Thyroid gland (tissue), 4 donors: ENCODE measurements at regions not wholly inside any gene's neighbourhood (a gene's known extent, or its start where the extent isn't known, plus 50 kb on each side); places are given as distances from the start of the nearest gene placed in this dataset.

ENCODE experiments used
- POLR2A ChIP-seq, 2 donors: fragments of 450-650 bp; IDR thresholded peaks; one replicate each; pipeline ENCODE4 v1.6.1; 2017; ENCODE audit warnings: antibody characterized with exemption in 2 of 2, mild to moderate bottlenecking in 2 of 2, moderate library complexity in 1 of 2
- TF ChIP-seq, protein P1 (sequence below), 6 experiments: fragments of 200-600 bp in 3 of 6; fragments of 450-650 bp in 3 of 6; sonication (generic) in 3 of 6; IDR thresholded peaks; one replicate each; pipeline ENCODE4 v1.5.1; 2016 to 2019; ENCODE audit warnings: antibody characterized with exemption in 6 of 6, mild to moderate bottlenecking in 2 of 6, inconsistent platforms in 1 of 6, moderate library complexity in 1 of 6

DNA sequence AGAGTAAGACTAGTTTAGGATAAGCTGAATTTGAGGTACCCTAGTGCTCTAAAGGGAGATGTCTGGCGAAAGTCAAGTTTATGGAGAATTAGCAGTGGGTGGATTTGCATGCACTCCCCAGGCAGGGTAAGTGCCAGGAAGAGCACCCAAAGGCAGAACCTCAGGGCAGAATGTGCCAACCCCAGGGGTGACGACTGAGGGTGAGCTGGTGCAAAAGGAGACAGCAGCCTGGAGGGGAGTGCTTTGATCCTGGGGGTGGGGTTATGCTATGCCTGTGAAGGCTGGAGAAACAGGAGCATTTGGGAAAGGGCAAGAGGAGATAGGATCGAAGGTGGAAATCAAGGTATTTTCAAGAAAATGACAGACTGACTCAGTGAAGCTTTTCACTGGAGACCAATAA, 208.5 kb upstream of the PDE10A start:
- TF ChIP-seq, protein P1, sequence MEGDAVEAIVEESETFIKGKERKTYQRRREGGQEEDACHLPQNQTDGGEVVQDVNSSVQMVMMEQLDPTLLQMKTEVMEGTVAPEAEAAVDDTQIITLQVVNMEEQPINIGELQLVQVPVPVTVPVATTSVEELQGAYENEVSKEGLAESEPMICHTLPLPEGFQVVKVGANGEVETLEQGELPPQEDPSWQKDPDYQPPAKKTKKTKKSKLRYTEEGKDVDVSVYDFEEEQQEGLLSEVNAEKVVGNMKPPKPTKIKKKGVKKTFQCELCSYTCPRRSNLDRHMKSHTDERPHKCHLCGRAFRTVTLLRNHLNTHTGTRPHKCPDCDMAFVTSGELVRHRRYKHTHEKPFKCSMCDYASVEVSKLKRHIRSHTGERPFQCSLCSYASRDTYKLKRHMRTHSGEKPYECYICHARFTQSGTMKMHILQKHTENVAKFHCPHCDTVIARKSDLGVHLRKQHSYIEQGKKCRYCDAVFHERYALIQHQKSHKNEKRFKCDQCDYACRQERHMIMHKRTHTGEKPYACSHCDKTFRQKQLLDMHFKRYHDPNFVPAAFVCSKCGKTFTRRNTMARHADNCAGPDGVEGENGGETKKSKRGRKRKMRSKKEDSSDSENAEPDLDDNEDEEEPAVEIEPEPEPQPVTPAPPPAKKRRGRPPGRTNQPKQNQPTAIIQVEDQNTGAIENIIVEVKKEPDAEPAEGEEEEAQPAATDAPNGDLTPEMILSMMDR (IDR thresholded peaks at IDR 0.05): no peak
- no peak for TF ChIP-seq POLR2A (IDR thresholded peaks at IDR 0.05)
